Mesodermal cell (in vitro differentiated cells): ENCODE measurements at regions not wholly inside any gene's neighbourhood (a gene's known extent, or its start where the extent isn't known, plus 50 kb on each side); places are given as distances from the start of the nearest gene placed in this dataset.

ENCODE experiments used
- H3K27ac ChIP-seq: 2 replicates; pipeline ENCODE4 v1.7.0; 2013; ENCODE audit warnings: mild to moderate bottlenecking, low read depth, low read length, moderate library complexity; ENCODE audit not compliant: severe bottlenecking
- H3K36me3 ChIP-seq: 2 replicates; pipeline ENCODE4 v1.7.1; 2013; ENCODE audit warnings: mild to moderate bottlenecking, low read length, moderate library complexity; ENCODE audit not compliant: control insufficient read depth, insufficient read depth
- H3K4me1 ChIP-seq: one replicate; pipeline ENCODE4 v1.7.1; 2013; ENCODE audit warnings: mild to moderate bottlenecking, low read length; ENCODE audit not compliant: insufficient read depth, control insufficient read depth, poor library complexity, severe bottlenecking
- H3K4me3 ChIP-seq: 2 replicates; pipeline ENCODE4 v1.7.0; 2013; ENCODE audit warnings: low read length, control low read depth, mild to moderate bottlenecking; ENCODE audit not compliant: insufficient read depth, poor library complexity, severe bottlenecking; ENCODE audit errors: extremely low read depth
- H3K9me3 ChIP-seq: 2 replicates; pipeline ENCODE4 v1.7.1; 2013; ENCODE audit warnings: mild to moderate bottlenecking, low read length, moderate library complexity; ENCODE audit not compliant: control insufficient read depth
- WGBS, 2 experiments: methylation state at CpG; one replicate each; pipeline ENCODE4 v1.1.5; 2013; ENCODE audit warnings: missing lambda C conversion rate in 2 of 2; ENCODE audit not compliant: insufficient coverage in 2 of 2; 5-methylcytosine and 5-hydroxymethylcytosine counted together

- H3K4me3 ChIP-seq: peak overlapping the region; percentile 89
Measured at GRCh38 chr1:9179463-9180110, 50.7 kb upstream of the GPR157 start.

DNA sequence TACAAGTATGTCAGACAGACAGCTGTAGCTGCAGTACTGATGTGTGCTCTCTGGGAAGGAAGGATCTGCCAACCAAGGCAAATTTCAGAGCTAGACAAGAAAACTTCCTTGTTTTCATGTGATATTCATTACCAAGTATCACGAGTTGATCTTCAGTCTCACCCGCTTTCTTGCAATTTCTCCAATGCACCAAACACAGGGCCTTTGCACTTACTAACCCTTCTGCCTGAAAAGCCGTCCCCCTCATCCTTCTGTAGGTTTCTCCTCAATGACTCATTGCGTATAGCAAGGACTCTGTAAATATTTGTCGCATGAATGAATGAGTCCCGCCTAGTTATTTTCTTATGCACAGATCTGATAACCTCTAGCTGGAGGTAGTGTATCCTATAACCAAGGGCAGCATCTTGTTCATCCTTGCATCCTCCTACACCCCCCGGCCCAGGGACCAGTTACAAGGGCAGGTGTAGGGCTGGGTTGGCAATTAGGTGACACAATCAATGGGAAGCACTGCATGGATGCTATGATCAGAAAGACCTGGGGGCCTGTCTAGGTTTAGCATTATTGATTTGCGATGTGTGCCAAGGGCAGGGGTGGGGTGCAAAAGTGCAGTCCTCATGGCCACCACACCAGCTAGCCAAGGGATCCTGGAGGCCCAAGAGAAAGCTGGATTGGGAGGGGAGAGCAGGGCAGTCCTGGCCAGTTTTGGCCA is 51.4 kb upstream of the GPR157 start:
- H3K9me3 ChIP-seq: peaks cover 3% of the 10 kb centered on the region
- 93 to 100% methylated on average over 4 to 6 of the region's 8 CpGs for WGBS, 2 experiments
- H3K4me1 ChIP-seq: peaks cover 11% of the 10 kb centered on the region
- peak overlapping the region; percentile 89 for H3K4me3 ChIP-seq
- H3K27ac ChIP-seq: no peak overlapping the region
- H3K36me3 ChIP-seq: peaks cover 73% of the 10 kb centered on the region

More at GRCh38 chr1:9179463-9180110, 50.7 kb upstream of the GPR157 start:
- peaks cover 7% of the 10 kb centered on the region for H3K9me3 ChIP-seq
- peaks cover 73% of the 10 kb centered on the region for H3K36me3 ChIP-seq
- WGBS, 2 experiments: 96% methylated on average over 6 to 10 of the region's 11 CpGs
- H3K27ac ChIP-seq: no peak overlapping the region
- H3K4me1 ChIP-seq: peaks cover 9% of the 10 kb centered on the region

DNA sequence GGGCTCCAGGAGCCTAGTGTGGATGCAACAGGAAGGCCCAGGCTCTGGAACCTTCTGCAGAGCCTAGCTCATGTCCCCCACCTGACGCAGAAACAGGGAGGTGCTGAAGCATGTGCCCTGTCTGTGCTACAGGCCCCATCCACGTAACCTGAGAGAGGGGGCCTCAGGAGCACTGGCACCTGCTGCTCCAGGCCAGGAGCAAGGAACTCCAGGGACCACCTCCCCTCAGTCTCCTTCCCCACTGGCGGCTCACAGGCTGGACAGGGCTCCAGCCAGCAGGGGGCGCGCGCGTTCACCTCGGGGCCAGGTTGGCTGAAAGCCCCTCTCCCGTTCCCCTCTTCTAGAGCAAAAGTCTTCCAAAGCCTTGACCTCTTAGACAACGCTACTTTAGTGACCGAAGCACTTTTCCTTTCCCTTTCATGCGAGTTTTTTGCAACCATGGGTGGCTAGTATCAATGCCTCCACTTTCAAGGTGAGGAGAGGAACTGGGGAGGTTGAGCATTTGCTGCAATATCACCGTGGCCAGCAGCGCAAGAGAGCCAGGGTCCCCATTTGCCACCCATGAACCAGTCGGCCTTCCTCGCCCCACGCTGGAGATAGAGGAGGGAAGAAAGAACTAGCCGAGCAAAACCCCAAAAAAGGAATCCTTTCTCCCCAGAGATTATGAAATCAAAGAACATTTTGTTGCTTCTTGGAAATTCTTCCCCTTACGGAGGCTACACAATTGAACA is 52.4 kb upstream of the GPR157 start:
- peaks cover 11% of the 10 kb centered on the region for H3K4me1 ChIP-seq
- H3K27ac ChIP-seq: peak overlapping the region; percentile 69
- 15 to 16% methylated on average over 13 to 14 of the region's 19 CpGs for WGBS, 2 experiments
- H3K9me3 ChIP-seq: no peaks in the 10 kb centered on the region
- H3K4me3 ChIP-seq: peak overlapping the region; percentile 89
- H3K36me3 ChIP-seq: peaks cover 65% of the 10 kb centered on the region

DNA sequence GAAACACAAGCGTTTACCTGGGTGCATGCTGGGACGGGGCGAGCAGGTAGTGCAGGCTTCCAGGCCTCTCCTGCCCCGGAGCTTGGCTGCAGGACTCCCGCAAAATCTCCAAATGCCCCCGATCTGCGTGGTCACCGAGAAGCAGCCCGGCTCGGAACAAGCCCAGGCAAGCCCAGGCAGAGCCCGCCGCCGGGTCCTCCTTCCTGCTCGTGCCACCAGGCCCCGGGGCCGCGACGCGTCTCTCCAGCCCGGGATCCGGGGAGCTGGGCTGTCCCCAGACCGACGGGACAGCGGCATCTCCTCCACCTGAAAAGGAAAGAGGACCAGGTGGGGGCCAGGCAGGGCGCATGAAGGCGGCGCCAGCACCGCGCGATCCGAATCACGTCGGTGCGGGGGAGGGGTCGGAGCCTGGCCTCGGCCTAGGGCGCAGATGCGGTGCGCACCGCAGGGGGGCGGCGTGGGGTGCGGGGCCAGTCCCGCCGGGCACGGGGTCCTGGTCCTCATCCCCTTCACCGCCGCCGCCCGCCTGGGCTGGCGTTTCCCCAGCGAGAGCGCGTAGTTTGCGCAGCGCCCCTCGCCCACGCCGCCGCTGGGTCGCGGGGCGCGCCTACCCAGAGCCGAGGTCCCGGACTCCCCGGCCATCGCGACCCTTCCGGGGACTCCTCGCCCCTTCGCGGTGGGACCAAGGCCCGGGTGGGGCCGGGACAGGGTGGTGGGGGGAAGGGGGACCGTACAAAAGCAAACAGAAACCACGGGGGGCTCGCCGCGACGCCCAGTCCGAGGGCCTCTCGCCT is 52.4 kb upstream of the H6PD start:
- H3K4me3 ChIP-seq: peak overlapping the region; percentile 89
- H3K27ac ChIP-seq: peak overlapping the region; percentile 69
- peaks cover 11% of the 10 kb centered on the region for H3K4me1 ChIP-seq
- H3K9me3 ChIP-seq: no peaks in the 10 kb centered on the region
- H3K36me3 ChIP-seq: peaks cover 57% of the 10 kb centered on the region
- 2% methylated on average over 58 to 75 of the region's 83 CpGs for WGBS, 2 experiments

- peaks cover 11% of the 10 kb centered on the region for H3K4me1 ChIP-seq
- peaks cover 51% of the 10 kb centered on the region for H3K36me3 ChIP-seq
- no peaks in the 10 kb centered on the region for H3K9me3 ChIP-seq
- no peak overlapping the region for H3K27ac ChIP-seq
- 0% methylated on average over 36 to 41 of the region's 47 CpGs for WGBS, 2 experiments
- H3K4me3 ChIP-seq: peak overlapping the region; percentile 89
Measured at GRCh38 chr1:9182784-9183257, 51.8 kb upstream of the H6PD start.

DNA sequence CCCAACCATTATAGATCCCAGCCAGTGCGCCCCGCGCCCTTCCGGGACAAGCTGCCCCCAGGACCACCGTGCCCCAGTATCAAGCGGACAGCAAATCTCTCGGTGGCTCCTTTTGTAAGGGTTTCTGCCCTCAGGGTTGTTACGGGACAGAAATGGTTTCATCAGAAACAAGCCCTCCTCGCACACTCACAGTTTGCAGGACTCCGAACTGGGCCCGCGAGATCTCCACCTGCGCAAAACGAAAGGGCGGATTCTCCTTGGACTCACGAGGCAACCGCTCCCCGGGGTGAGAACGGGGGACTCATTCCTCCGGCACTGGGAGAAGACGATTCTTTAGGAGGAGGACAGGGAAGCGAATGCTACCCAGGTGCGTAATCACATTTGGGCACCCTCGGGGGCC is 51.1 kb upstream of the H6PD start:
- 38 to 42% methylated on average over 19 to 22 of the region's 24 CpGs for WGBS, 2 experiments
- peak overlapping the region; percentile 89 for H3K4me3 ChIP-seq
- no peak overlapping the region for H3K27ac ChIP-seq
- no peaks in the 10 kb centered on the region for H3K9me3 ChIP-seq
- H3K36me3 ChIP-seq: peaks cover 44% of the 10 kb centered on the region
- peaks cover 11% of the 10 kb centered on the region for H3K4me1 ChIP-seq

DNA sequence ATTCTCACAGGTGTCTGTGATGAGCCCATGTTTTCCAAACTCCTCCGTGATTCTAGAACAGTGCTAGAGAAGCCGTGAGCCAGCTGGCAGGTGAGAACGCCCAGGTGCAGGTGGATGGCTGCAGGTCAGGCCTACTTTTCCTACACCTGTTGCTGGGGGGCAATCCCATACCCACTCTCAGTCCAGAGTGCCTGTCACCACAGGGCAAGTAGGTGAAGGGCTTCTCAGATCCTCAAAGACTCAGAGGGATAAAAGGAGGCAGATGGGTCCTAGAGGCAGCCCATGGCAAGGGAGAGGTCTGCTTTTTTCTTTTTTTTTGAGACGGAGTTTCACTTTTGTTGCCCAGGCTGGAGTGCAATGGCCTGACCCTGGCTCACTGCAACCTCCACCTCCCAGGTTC is 50.7 kb upstream of the H6PD start:
- Histone ChIP-seq H3K27ac (no peak overlapping the region), H3K4me3 (peak overlapping the region; percentile 89), H3K36me3 (peaks cover 40% of the 10 kb centered on the region), H3K9me3 (no peaks in the 10 kb centered on the region), H3K4me1 (peaks cover 11% of the 10 kb centered on the region)
- 77% methylated on average over 3 to 4 of the region's 4 CpGs for WGBS, 2 experiments

DNA sequence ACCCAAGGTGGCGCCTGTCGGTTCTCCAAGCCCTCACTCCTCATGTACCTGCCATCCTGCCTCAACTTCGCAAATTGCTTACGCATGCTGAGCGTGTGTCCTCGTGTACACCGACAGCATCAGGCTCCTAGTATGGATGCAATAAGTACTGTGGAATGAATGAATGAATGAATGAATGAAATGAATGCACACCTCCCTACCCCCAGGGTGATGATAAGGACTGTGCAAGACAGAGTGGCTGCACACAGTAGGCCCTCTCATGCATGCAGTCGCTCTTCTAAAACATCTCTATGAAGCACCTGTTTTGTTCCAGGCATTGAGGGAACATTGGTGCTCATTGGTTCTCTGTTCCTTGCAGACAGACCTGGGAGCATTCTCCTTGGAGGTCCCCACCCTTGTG is 49.8 kb upstream of the H6PD start:
- peaks cover 31% of the 10 kb centered on the region for H3K36me3 ChIP-seq
- 94 to 98% methylated on average over 3 to 6 of the region's 8 CpGs for WGBS, 2 experiments
- H3K4me3 ChIP-seq: no peak overlapping the region
- H3K4me1 ChIP-seq: peaks cover 11% of the 10 kb centered on the region
- no peaks in the 10 kb centered on the region for H3K9me3 ChIP-seq
- H3K27ac ChIP-seq: no peak overlapping the region
